EL (cell line): ENCODE measurements at regions not wholly inside any gene's neighbourhood (a gene's known extent, or its start where the extent isn't known, plus 50 kb on each side); places are given as distances from the start of the nearest gene placed in this dataset.
"Not testable (repeated sequence)": the region's sequence is repeated elsewhere in the genome, so short reads cannot be mapped to it uniquely, and the experiment has no call there.

ENCODE experiments used
- DNase-seq: peaks from one replicate; pipeline ENCODE4 v3.0.0-alpha.2; 2016

- DNase-seq: no peak
Observed at GRCh38 chr7:113207441-113207840, 89.1 kb upstream of the SMIM30 start.

- DNase-seq: no peak
Observed at GRCh38 chr7:113204415-113204814, 86.1 kb upstream of the SMIM30 start.

GRCh38 chr7:113202284-113202683 lies 83.9 kb upstream of the SMIM30 start:
- DNase-seq: no peak

- no peak for DNase-seq
Observed at GRCh38 chr7:113200281-113200680, 81.9 kb upstream of the SMIM30 start.

- peak; percentile 66 for DNase-seq
Observed at GRCh38 chr7:113199841-113200240, 81.5 kb upstream of the SMIM30 start.

- no peak for DNase-seq
Observed at GRCh38 chr7:113199136-113199535, 80.8 kb upstream of the SMIM30 start.

- DNase-seq: no peak
Observed at GRCh38 chr7:113198226-113198625, 79.9 kb upstream of the SMIM30 start.

GRCh38 chr7:113197274-113197673 lies 78.9 kb upstream of the SMIM30 start:
- peak; percentile 87 for DNase-seq

GRCh38 chr7:113188396-113188795 lies 70.0 kb upstream of the SMIM30 start:
- no peak for DNase-seq

GRCh38 chr7:113179313-113179712 lies 61.0 kb upstream of the SMIM30 start:
- peak; percentile 80 for DNase-seq

- DNase-seq: no peak
Observed at GRCh38 chr7:113176836-113177235, 58.5 kb upstream of the SMIM30 start.

- not testable (repeated sequence) for DNase-seq
Observed at GRCh38 chr7:113176180-113176579, 57.8 kb upstream of the SMIM30 start.

GRCh38 chr7:113175525-113176104 lies 57.3 kb upstream of the SMIM30 start:
- DNase-seq: peak; percentile 41

- DNase-seq: no peak
Observed at GRCh38 chr7:113172726-113173125, 54.4 kb upstream of the SMIM30 start.

GRCh38 chr7:113170591-113170990 lies 52.2 kb upstream of the SMIM30 start:
- no peak for DNase-seq
